ENCODE measurements at regions not wholly inside any gene's neighbourhood (a gene's known extent, or its start where the extent isn't known, plus 50 kb on each side); places are given as distances from the start of the nearest gene placed in this dataset.

DNA sequence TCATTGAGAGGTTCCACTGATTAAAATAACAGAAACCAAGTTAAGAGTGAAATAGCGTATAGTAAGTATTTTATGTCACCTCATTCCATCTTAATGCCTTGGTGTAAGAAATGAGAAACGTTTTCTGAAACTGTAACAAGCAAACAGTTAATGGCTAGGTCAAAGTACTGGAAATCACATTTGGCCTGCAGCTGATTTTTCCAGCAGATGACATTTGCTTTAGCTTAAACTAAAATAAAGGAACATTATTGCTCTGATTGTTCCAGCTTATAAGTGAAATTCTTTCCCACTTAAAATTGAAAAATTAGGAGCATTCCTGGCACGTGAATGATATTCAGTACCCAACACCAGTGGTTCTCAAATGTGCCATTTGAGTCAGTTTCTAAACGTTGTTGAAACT lies 213.6 kb upstream of the DPP6 start:
- H3K4me3 ChIP-seq (ENCODE audit: low read depth, low read length): no peak overlapping the region
- CTCF ChIA-PET: no interaction called here
- H3K4me1 ChIP-seq (ENCODE audit: control insufficient read depth, insufficient read depth, low read length): no peaks in the 10 kb centered on the region
- H3K27ac ChIP-seq (ENCODE audit: extremely low read depth, low read depth, low read length): no peak overlapping the region
- POLR2A ChIA-PET: no interaction called here
- no peaks in the 10 kb centered on the region for H3K36me3 ChIP-seq (ENCODE audit: control insufficient read depth in 2 of 2, insufficient read depth in 1 of 2, low read length in 2 of 2)
- no peaks in the 10 kb centered on the region for H3K9me3 ChIP-seq (ENCODE audit: control insufficient read depth, insufficient read depth, low read depth, low read length)
- TF ChIP-seq ZNF629 (tag by site-specific recombination; IDR thresholded peaks at IDR 0.05) (no peak), ZNF654 (tag by site-specific recombination; IDR thresholded peaks at IDR 0.05; ENCODE audit: low read depth) (no peak), ZNF112 (tag by site-specific recombination; IDR thresholded peaks at IDR 0.05) (no peak), ZNF791 (tag by site-specific recombination; IDR thresholded peaks at IDR 0.05) (no peak), ZNF391 (tag by site-specific recombination; IDR thresholded peaks at IDR 0.05; ENCODE audit: borderline replicate concordance, low read depth) (no peak), ZNF169 (tag by site-specific recombination; IDR thresholded peaks at IDR 0.05) (no peak), SP3 (tag by site-specific recombination; IDR thresholded peaks at IDR 0.05) (no peak), ZNF2 (tag by site-specific recombination; IDR thresholded peaks at IDR 0.05) (no peak), ZNF571 (tag by site-specific recombination; IDR thresholded peaks at IDR 0.05) (no peak)
- TF ChIP-seq, protein P1, sequence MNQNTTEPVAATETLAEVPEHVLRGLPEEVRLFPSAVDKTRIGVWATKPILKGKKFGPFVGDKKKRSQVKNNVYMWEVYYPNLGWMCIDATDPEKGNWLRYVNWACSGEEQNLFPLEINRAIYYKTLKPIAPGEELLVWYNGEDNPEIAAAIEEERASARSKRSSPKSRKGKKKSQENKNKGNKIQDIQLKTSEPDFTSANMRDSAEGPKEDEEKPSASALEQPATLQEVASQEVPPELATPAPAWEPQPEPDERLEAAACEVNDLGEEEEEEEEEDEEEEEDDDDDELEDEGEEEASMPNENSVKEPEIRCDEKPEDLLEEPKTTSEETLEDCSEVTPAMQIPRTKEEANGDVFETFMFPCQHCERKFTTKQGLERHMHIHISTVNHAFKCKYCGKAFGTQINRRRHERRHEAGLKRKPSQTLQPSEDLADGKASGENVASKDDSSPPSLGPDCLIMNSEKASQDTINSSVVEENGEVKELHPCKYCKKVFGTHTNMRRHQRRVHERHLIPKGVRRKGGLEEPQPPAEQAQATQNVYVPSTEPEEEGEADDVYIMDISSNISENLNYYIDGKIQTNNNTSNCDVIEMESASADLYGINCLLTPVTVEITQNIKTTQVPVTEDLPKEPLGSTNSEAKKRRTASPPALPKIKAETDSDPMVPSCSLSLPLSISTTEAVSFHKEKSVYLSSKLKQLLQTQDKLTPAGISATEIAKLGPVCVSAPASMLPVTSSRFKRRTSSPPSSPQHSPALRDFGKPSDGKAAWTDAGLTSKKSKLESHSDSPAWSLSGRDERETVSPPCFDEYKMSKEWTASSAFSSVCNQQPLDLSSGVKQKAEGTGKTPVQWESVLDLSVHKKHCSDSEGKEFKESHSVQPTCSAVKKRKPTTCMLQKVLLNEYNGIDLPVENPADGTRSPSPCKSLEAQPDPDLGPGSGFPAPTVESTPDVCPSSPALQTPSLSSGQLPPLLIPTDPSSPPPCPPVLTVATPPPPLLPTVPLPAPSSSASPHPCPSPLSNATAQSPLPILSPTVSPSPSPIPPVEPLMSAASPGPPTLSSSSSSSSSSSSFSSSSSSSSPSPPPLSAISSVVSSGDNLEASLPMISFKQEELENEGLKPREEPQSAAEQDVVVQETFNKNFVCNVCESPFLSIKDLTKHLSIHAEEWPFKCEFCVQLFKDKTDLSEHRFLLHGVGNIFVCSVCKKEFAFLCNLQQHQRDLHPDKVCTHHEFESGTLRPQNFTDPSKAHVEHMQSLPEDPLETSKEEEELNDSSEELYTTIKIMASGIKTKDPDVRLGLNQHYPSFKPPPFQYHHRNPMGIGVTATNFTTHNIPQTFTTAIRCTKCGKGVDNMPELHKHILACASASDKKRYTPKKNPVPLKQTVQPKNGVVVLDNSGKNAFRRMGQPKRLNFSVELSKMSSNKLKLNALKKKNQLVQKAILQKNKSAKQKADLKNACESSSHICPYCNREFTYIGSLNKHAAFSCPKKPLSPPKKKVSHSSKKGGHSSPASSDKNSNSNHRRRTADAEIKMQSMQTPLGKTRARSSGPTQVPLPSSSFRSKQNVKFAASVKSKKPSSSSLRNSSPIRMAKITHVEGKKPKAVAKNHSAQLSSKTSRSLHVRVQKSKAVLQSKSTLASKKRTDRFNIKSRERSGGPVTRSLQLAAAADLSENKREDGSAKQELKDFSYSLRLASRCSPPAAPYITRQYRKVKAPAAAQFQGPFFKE (tag by site-specific recombination; IDR thresholded peaks at IDR 0.05; ENCODE audit: borderline replicate concordance): no peak
- TF ChIP-seq, protein P2, sequence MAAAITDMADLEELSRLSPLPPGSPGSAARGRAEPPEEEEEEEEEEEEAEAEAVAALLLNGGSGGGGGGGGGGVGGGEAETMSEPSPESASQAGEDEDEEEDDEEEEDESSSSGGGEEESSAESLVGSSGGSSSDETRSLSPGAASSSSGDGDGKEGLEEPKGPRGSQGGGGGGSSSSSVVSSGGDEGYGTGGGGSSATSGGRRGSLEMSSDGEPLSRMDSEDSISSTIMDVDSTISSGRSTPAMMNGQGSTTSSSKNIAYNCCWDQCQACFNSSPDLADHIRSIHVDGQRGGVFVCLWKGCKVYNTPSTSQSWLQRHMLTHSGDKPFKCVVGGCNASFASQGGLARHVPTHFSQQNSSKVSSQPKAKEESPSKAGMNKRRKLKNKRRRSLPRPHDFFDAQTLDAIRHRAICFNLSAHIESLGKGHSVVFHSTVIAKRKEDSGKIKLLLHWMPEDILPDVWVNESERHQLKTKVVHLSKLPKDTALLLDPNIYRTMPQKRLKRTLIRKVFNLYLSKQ (tag by site-specific recombination; IDR thresholded peaks at IDR 0.05; ENCODE audit: borderline replicate concordance): no peak
- TF ChIP-seq, protein P3, sequence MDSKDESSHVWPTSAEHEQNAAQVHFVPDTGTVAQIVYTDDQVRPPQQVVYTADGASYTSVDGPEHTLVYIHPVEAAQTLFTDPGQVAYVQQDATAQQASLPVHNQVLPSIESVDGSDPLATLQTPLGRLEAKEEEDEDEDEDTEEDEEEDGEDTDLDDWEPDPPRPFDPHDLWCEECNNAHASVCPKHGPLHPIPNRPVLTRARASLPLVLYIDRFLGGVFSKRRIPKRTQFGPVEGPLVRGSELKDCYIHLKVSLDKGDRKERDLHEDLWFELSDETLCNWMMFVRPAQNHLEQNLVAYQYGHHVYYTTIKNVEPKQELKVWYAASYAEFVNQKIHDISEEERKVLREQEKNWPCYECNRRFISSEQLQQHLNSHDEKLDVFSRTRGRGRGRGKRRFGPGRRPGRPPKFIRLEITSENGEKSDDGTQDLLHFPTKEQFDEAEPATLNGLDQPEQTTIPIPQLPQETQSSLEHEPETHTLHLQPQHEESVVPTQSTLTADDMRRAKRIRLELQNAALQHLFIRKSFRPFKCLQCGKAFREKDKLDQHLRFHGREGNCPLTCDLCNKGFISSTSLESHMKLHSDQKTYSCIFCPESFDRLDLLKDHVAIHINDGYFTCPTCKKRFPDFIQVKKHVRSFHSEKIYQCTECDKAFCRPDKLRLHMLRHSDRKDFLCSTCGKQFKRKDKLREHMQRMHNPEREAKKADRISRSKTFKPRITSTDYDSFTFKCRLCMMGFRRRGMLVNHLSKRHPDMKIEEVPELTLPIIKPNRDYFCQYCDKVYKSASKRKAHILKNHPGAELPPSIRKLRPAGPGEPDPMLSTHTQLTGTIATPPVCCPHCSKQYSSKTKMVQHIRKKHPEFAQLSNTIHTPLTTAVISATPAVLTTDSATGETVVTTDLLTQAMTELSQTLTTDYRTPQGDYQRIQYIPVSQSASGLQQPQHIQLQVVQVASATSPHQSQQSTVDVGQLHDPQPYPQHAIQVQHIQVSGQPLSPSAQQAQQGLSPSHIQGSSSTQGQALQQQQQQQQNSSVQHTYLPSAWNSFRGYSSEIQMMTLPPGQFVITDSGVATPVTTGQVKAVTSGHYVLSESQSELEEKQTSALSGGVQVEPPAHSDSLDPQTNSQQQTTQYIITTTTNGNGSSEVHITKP (tag by site-specific recombination; IDR thresholded peaks at IDR 0.05): no peak
- TF ChIP-seq, protein P4, sequence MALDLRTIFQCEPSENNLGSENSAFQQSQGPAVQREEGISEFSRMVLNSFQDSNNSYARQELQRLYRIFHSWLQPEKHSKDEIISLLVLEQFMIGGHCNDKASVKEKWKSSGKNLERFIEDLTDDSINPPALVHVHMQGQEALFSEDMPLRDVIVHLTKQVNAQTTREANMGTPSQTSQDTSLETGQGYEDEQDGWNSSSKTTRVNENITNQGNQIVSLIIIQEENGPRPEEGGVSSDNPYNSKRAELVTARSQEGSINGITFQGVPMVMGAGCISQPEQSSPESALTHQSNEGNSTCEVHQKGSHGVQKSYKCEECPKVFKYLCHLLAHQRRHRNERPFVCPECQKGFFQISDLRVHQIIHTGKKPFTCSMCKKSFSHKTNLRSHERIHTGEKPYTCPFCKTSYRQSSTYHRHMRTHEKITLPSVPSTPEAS (tag by site-specific recombination; IDR thresholded peaks at IDR 0.05): no peak

DNA sequence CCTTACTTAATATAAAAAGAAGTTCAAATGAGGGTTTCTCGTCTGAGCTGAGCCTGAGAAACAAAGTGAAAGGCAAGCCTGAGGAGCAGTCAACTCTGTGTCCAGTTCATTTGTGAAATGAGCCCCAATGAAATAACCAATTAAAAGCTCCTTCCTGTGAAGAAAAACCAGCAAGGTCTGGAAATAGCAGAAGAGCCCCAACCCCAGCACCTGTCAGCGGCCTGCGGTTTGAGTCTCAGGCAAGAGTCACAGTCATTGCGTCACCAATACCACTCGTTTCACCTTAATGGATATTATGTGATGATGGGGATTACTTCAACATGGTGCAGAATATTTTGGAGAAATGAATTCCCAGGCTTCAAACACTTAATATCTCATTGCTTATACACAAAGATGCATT lies 211.3 kb upstream of the DPP6 start:
- ChIA-PET CTCF (no interaction called here), POLR2A (no interaction called here)
- no peak overlapping the region for H3K4me3 ChIP-seq (ENCODE audit: low read depth, low read length)
- H3K27ac ChIP-seq (ENCODE audit: extremely low read depth, low read depth, low read length): no peak overlapping the region
- TF ChIP-seq ZNF221 (tag by site-specific recombination; IDR thresholded peaks at IDR 0.05; ENCODE audit: borderline replicate concordance) (no peak), RBAK (tag by site-specific recombination; IDR thresholded peaks at IDR 0.05) (no peak), ZNF19 (tag by site-specific recombination; IDR thresholded peaks at IDR 0.05; ENCODE audit: low read depth) (no peak), ZNF404 (tag by site-specific recombination; IDR thresholded peaks at IDR 0.05) (no peak), ZNF530 (tag by site-specific recombination; IDR thresholded peaks at IDR 0.05; ENCODE audit: low read depth) (no peak)
- TF ChIP-seq, protein P5, sequence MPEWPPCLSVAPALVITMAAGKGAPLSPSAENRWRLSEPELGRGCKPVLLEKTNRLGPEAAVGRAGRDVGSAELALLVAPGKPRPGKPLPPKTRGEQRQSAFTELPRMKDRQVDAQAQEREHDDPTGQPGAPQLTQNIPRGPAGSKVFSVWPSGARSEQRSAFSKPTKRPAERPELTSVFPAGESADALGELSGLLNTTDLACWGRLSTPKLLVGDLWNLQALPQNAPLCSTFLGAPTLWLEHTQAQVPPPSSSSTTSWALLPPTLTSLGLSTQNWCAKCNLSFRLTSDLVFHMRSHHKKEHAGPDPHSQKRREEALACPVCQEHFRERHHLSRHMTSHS (tag by site-specific recombination; IDR thresholded peaks at IDR 0.05): no peak
- TF ChIP-seq, protein P6, sequence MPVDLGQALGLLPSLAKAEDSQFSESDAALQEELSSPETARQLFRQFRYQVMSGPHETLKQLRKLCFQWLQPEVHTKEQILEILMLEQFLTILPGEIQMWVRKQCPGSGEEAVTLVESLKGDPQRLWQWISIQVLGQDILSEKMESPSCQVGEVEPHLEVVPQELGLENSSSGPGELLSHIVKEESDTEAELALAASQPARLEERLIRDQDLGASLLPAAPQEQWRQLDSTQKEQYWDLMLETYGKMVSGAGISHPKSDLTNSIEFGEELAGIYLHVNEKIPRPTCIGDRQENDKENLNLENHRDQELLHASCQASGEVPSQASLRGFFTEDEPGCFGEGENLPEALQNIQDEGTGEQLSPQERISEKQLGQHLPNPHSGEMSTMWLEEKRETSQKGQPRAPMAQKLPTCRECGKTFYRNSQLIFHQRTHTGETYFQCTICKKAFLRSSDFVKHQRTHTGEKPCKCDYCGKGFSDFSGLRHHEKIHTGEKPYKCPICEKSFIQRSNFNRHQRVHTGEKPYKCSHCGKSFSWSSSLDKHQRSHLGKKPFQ (tag by site-specific recombination; IDR thresholded peaks at IDR 0.05): no peak
- no peaks in the 10 kb centered on the region for H3K4me1 ChIP-seq (ENCODE audit: control insufficient read depth, insufficient read depth, low read length)
- H3K36me3 ChIP-seq (ENCODE audit: control insufficient read depth in 2 of 2, insufficient read depth in 1 of 2, low read length in 2 of 2): no peaks in the 10 kb centered on the region
- H3K9me3 ChIP-seq (ENCODE audit: control insufficient read depth, insufficient read depth, low read depth, low read length): no peaks in the 10 kb centered on the region
